ENCODE measurements at regions not wholly inside any gene's neighbourhood (a gene's known extent, or its start where the extent isn't known, plus 50 kb on each side); places are given as distances from the start of the nearest gene placed in this dataset.
A peak's percentile ranks its signal among the peaks of the same experiment; 100 is the strongest.

DNA sequence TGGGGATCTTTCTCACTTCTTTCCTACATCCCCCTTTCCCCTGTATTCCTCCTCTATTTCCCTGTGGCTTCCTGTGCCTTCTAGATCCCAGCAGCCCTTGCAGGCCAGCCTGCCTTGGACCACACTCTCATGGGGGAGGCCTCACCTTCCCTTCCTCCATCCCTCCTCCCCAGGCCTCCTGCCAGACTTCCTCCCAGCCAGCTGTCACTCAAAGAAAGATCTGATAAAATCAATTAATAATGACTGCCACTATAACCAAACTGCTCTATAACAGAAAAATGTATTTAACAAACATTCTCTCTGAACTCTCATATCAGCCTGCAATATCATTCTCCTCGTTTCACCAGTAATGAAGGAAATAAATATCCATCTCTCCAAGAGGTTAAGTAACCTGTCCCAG is 144.9 kb upstream of the SIX2 start:
- no peak overlapping the region for H3K4me3 ChIP-seq (ENCODE audit: low read depth, low read length)
- TF ChIP-seq, protein P1, sequence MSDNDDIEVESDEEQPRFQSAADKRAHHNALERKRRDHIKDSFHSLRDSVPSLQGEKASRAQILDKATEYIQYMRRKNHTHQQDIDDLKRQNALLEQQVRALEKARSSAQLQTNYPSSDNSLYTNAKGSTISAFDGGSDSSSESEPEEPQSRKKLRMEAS (IDR thresholded peaks at IDR 0.05; ENCODE audit: low read depth, low read length): no peak
- no peak for TF ChIP-seq MYC (IDR thresholded peaks at IDR 0.05; ENCODE audit: low read depth, low read length)
- no peak for TF ChIP-seq POLR2A (IDR thresholded peaks at IDR 0.05; ENCODE audit: extremely low read depth, insufficient read length)
- TF ChIP-seq, protein P2, sequence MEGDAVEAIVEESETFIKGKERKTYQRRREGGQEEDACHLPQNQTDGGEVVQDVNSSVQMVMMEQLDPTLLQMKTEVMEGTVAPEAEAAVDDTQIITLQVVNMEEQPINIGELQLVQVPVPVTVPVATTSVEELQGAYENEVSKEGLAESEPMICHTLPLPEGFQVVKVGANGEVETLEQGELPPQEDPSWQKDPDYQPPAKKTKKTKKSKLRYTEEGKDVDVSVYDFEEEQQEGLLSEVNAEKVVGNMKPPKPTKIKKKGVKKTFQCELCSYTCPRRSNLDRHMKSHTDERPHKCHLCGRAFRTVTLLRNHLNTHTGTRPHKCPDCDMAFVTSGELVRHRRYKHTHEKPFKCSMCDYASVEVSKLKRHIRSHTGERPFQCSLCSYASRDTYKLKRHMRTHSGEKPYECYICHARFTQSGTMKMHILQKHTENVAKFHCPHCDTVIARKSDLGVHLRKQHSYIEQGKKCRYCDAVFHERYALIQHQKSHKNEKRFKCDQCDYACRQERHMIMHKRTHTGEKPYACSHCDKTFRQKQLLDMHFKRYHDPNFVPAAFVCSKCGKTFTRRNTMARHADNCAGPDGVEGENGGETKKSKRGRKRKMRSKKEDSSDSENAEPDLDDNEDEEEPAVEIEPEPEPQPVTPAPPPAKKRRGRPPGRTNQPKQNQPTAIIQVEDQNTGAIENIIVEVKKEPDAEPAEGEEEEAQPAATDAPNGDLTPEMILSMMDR (IDR thresholded peaks at IDR 0.05; ENCODE audit: low read depth, low read length): no peak
- no peak for DNase-seq (ENCODE audit: low read depth)

DNA sequence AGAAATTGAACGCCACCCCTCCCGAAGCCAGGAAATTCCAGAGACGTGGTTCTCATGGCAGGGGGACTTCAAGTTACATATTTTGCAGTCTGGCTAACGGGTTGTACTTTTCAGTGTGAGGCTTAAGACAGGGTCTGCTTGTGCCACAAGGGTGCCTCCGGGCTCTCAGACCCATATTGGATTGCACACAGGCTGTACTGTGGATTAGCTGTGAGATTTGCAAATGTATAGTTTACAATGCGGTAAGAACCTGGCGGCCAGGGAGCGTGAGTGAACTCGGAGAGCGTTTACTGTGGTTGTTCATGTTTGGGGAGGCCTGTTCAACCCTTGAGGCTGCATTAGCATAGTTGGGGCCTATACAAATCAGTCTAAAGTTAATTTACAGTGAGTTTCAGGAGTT is 143.9 kb upstream of the SIX2 start:
- no peak for DNase-seq (ENCODE audit: low read depth)
- no peak overlapping the region for H3K4me3 ChIP-seq (ENCODE audit: low read depth, low read length)
- no peak for TF ChIP-seq POLR2A (IDR thresholded peaks at IDR 0.05; ENCODE audit: extremely low read depth, insufficient read length)
- TF ChIP-seq, protein P2 (IDR thresholded peaks at IDR 0.05; ENCODE audit: low read depth, low read length): no peak
- TF ChIP-seq, protein P1 (IDR thresholded peaks at IDR 0.05; ENCODE audit: low read depth, low read length): no peak
- TF ChIP-seq MYC (IDR thresholded peaks at IDR 0.05; ENCODE audit: low read depth, low read length): no peak

- no peak for DNase-seq (ENCODE audit: low read depth)
- TF ChIP-seq POLR2A (IDR thresholded peaks at IDR 0.05; ENCODE audit: extremely low read depth, insufficient read length) (no peak), MYC (IDR thresholded peaks at IDR 0.05; ENCODE audit: low read depth, low read length) (no peak)
- TF ChIP-seq, protein P1 (IDR thresholded peaks at IDR 0.05; ENCODE audit: low read depth, low read length): no peak
- TF ChIP-seq, protein P2 (IDR thresholded peaks at IDR 0.05; ENCODE audit: low read depth, low read length): no peak
- no peak overlapping the region for H3K4me3 ChIP-seq (ENCODE audit: low read depth, low read length)
These were observed 143.4 kb upstream of the SIX2 start for GRCh38 chr2:45152691-45153090.

GRCh38 chr2:45145073-45145899 is 136.0 kb upstream of the SIX2 start:
- peak; percentile 79 for DNase-seq (ENCODE audit: low read depth)
- no peak for TF ChIP-seq POLR2A (IDR thresholded peaks at IDR 0.05; ENCODE audit: extremely low read depth, insufficient read length)
- TF ChIP-seq, protein P2 (IDR thresholded peaks at IDR 0.05; ENCODE audit: low read depth, low read length): peak; percentile 22
- TF ChIP-seq, protein P1 (IDR thresholded peaks at IDR 0.05; ENCODE audit: low read depth, low read length): no peak
- H3K4me3 ChIP-seq (ENCODE audit: low read depth, low read length): peak overlapping the region; percentile 60

GRCh38 chr2:45141883-45142866 is 132.9 kb upstream of the SIX2 start:
- TF ChIP-seq MYC (IDR thresholded peaks at IDR 0.05; ENCODE audit: low read depth, low read length) (no peak), POLR2A (IDR thresholded peaks at IDR 0.05; ENCODE audit: extremely low read depth, insufficient read length) (no peak)
- TF ChIP-seq, protein P1 (IDR thresholded peaks at IDR 0.05; ENCODE audit: low read depth, low read length): no peak
- TF ChIP-seq, protein P2 (IDR thresholded peaks at IDR 0.05; ENCODE audit: low read depth, low read length): no peak
- no peak overlapping the region for H3K4me3 ChIP-seq (ENCODE audit: low read depth, low read length)
- DNase-seq (ENCODE audit: low read depth): no peak

Measured in NB4 (cell line).